ENCODE measurements at regions not wholly inside any gene's neighbourhood (a gene's known extent, or its start where the extent isn't known, plus 50 kb on each side); places are given as distances from the start of the nearest gene placed in this dataset.

- Histone ChIP-seq H2BK5ac (ENCODE audit: insufficient read length, low read length) (no peak overlapping the region), H4K8ac (replicated peaks; ENCODE audit: insufficient read length, low read depth, low read length) (no peak overlapping the region), H3K27ac (ENCODE audit: insufficient read length, low read depth, low read length) (no peak overlapping the region), H4K91ac (ENCODE audit: insufficient read length, low read depth, low read length) (no peak overlapping the region), H3K56ac (ENCODE audit: insufficient read length, low read depth, low read length) (no peak overlapping the region), H3K79me2 (ENCODE audit: insufficient read depth, low read length) (no peaks in the 10 kb centered on the region), H3K9ac (ENCODE audit: extremely low read depth, insufficient read length, low read length) (no peak overlapping the region), H3K23me2 (ENCODE audit: insufficient read length, low read depth, low read length, poor library complexity, severe bottlenecking) (no peaks in the 10 kb centered on the region), H2BK15ac (ENCODE audit: low read depth, low read length) (no peak overlapping the region), H3T11ph (ENCODE audit: low read length) (no peak overlapping the region), H2AK5ac (ENCODE audit: insufficient read length, low read length) (no peak overlapping the region), H2BK12ac (ENCODE audit: insufficient read length, low read depth, low read length) (no peak overlapping the region), H2AFZ (ENCODE audit: low read length) (no peak overlapping the region), H4K20me1 (ENCODE audit: control insufficient read depth, insufficient read depth, insufficient read length) (no peaks in the 10 kb centered on the region), H4K5ac (ENCODE audit: insufficient read length, low read depth, low read length) (no peak overlapping the region), H2BK20ac (ENCODE audit: low read depth, low read length, poor library complexity, severe bottlenecking) (no peak overlapping the region), H3K18ac (ENCODE audit: insufficient read length, low read depth, low read length) (no peak overlapping the region), H3K27me3 (ENCODE audit: insufficient read depth, low read length) (no peaks in the 10 kb centered on the region), H3K14ac (ENCODE audit: insufficient read depth, low read length) (no peak overlapping the region), H3K4ac (ENCODE audit: low read depth, low read length) (no peak overlapping the region), H3K4me1 (ENCODE audit: insufficient read depth, low read length) (no peaks in the 10 kb centered on the region), H3K9me3 (ENCODE audit: control insufficient read depth, low read depth, low read length) (no peaks in the 10 kb centered on the region), H3K23ac (ENCODE audit: insufficient read length, low read depth, low read length) (no peak overlapping the region), H3K79me1 (ENCODE audit: insufficient read depth, low read depth, low read length, poor library complexity, severe bottlenecking) (no peaks in the 10 kb centered on the region), H2BK120ac (ENCODE audit: low read depth, low read length, poor library complexity, severe bottlenecking) (no peak overlapping the region), H3K4me2 (ENCODE audit: insufficient read depth, insufficient read length, low read length) (no peak overlapping the region)
- H3K4me3 Mint-ChIP-seq, result no peak overlapping the region
- no peaks in the 10 kb centered on the region for H3K4me1 Mint-ChIP-seq
- H3K27me3 Mint-ChIP-seq (ENCODE audit: low read depth), result no peaks in the 10 kb centered on the region
- WGBS (ENCODE audit: extremely low coverage, insufficient read length, low lambda C conversion rate), result no CpG with 5 or more reads among the region's 4 CpGs
- no peaks in the 10 kb centered on the region for H3K9me3 Mint-ChIP-seq
- no peaks in the 10 kb centered on the region for H3K36me3 Mint-ChIP-seq (ENCODE audit: insufficient read depth in 1 of 3, low read depth in 3 of 3)
- no peak for TF ChIP-seq CTCF (conservative IDR thresholded peaks at IDR 0.05)
- DNase-seq, result no peak
- no peak overlapping the region for H3K27ac Mint-ChIP-seq
Measured at GRCh38 chr13:34474187-34474868, 467.7 kb upstream of the NBEA start.

All from H9 (cell line).